CD4-positive, alpha-beta memory T cell (primary cell): ENCODE measurements at regions not wholly inside any gene's neighbourhood (a gene's known extent, or its start where the extent isn't known, plus 50 kb on each side); places are given as distances from the start of the nearest gene placed in this dataset.

Experiments used
- CTCF ChIA-PET: fragments of 350-600 bp; sonication (Branson Sonifier 250); formaldehyde crosslinking; loops from one replicate; lab custom pipeline; 2021; ENCODE audit warnings: inconsistent platforms; ENCODE audit not compliant: partially characterized antibody; lab: Charles Lee
- POLR2A ChIA-PET: fragments of 350-600 bp; sonication (Branson Sonifier 250); formaldehyde crosslinking; loops from one replicate; lab custom pipeline; 2021; ENCODE audit not compliant: partially characterized antibody; lab: Charles Lee
- DNase-seq, 5 donors: peaks; one replicate each; pipeline versions ENCODE4 v3.0.0 to v3.0.0-alpha.2; 2020 to 2022; ENCODE audit warnings: mixed read lengths in 1 of 5
- H3K27ac ChIP-seq: one replicate; pipeline ENCODE4 v1.7.0; 2013; ENCODE audit warnings: low read depth, low read length
- H3K27me3 ChIP-seq: 2 replicates; pipeline ENCODE4 v1.7.0; 2013; ENCODE audit warnings: mild to moderate bottlenecking, low read length, moderate library complexity; ENCODE audit not compliant: insufficient read depth
- H3K36me3 ChIP-seq: 2 replicates; pipeline ENCODE4 v1.7.0; 2013; ENCODE audit warnings: mild to moderate bottlenecking, low read length, moderate library complexity; ENCODE audit not compliant: insufficient read depth
- H3K4me1 ChIP-seq: 2 replicates; pipeline ENCODE4 v1.7.0; 2013; ENCODE audit warnings: mild to moderate bottlenecking, low read length, moderate library complexity; ENCODE audit not compliant: insufficient read depth
- H3K4me3 ChIP-seq, 2 donors: one replicate each; pipeline ENCODE4 v1.7.0; 2013; ENCODE audit warnings: low read length in 2 of 2, mild to moderate bottlenecking in 1 of 2
- H3K9me3 ChIP-seq, 2 donors: one replicate each; pipeline ENCODE4 v1.7.0; 2013; ENCODE audit warnings: low read length in 2 of 2, control low read depth in 1 of 2; ENCODE audit not compliant: control insufficient read depth in 1 of 2
- H3K27ac Mint-ChIP-seq, 7 donors: one replicate each; pipeline ENCODE4 v1.8.0; 2020 to 2021; ENCODE audit warnings: mixed read lengths in 7 of 7, mild to moderate bottlenecking in 6 of 7, inconsistent platforms in 3 of 7, moderate library complexity in 3 of 7
- H3K27me3 Mint-ChIP-seq, 2 donors: one replicate each; pipeline ENCODE4 v1.8.0; 2020 to 2021; ENCODE audit warnings: mixed read lengths in 2 of 2
- H3K36me3 Mint-ChIP-seq, 2 donors: one replicate each; pipeline ENCODE4 v1.8.0; 2020 to 2021; ENCODE audit warnings: mixed read lengths in 2 of 2, inconsistent platforms in 1 of 2, mild to moderate bottlenecking in 1 of 2
- H3K4me1 Mint-ChIP-seq, 4 donors: one replicate each; pipeline ENCODE4 v1.8.0; 2020 to 2021; ENCODE audit warnings: mixed read lengths in 4 of 4, mild to moderate bottlenecking in 1 of 4
- H3K4me3 Mint-ChIP-seq, 8 donors: one replicate each; pipeline ENCODE4 v1.8.0; 2020 to 2021; ENCODE audit warnings: mixed read lengths in 8 of 8, mild to moderate bottlenecking in 7 of 8, moderate library complexity in 6 of 8, inconsistent platforms in 3 of 8
- H3K9me3 Mint-ChIP-seq, 8 donors: one replicate each; pipeline ENCODE4 v1.8.0; 2020 to 2021; ENCODE audit warnings: mixed read lengths in 8 of 8, mild to moderate bottlenecking in 5 of 8, inconsistent platforms in 3 of 8, moderate library complexity in 1 of 8
- intact Hi-C: fragments of 100-400 bp; cut with micrococcal nuclease; formaldehyde crosslinking; loops from one replicate; pipeline ENCODE4 v1.15.1; 2023

DNA sequence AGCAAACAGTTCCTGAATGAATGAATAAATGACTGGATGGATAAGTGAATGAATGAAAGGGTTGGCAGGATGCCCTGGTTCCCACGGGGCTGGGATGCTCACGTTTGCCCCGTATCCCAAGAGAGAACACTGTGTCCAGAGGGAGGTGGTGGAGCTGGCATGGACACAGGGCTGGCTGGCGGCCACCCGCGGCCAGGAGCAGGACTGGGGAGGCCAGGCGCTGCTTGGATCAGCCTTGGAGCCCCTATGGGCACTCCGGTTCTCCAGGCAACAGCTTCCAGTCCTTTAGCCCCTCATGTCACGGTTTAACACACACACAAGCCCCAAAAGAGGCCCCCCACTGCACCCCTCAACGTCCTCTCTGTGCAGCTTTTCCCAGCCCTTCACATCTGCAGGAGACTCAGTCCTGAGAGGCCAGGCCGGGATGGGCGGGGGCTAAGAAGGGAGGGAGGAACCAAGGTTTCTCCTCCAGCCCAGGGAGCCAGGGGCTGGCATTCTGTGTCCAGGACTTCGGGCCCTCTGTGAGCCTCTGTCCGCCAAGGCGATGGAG, 86.0 kb upstream of the ALDH1L1 start:
- intact Hi-C loops: no loop called here
- no peak for DNase-seq
- Histone ChIP-seq H3K4me1 (no peaks in the 10 kb centered on the region), H3K27ac (no peak overlapping the region), H3K4me3 (no peak overlapping the region), H3K36me3 (no peaks in the 10 kb centered on the region), H3K9me3 (no peaks in the 10 kb centered on the region), H3K27me3 (no peaks in the 10 kb centered on the region)
- peaks cover 10 to 19% of the 10 kb centered on the region in 2 donors for H3K27me3 Mint-ChIP-seq
- peaks cover 0 to 8% (median 1%) of the 10 kb centered on the region in 4 donors for H3K4me1 Mint-ChIP-seq
- POLR2A ChIA-PET: no interaction called here
- H3K36me3 Mint-ChIP-seq: no peaks in the 10 kb centered on the region
- no peak overlapping the region for H3K4me3 Mint-ChIP-seq
- H3K27ac Mint-ChIP-seq: no peak overlapping the region
- peaks cover 0 to 2% (median 0%) of the 10 kb centered on the region in 8 donors for H3K9me3 Mint-ChIP-seq
- CTCF ChIA-PET: no interaction called here

- Histone ChIP-seq H3K9me3 (no peaks in the 10 kb centered on the region), H3K27ac (no peak overlapping the region), H3K4me3 (no peak overlapping the region), H3K27me3 (no peaks in the 10 kb centered on the region), H3K36me3 (no peaks in the 10 kb centered on the region), H3K4me1 (no peaks in the 10 kb centered on the region)
- Mint-ChIP-seq H3K9me3 (peaks cover 0 to 2% (median 0%) of the 10 kb centered on the region in 8 donors), H3K36me3 (no peaks in the 10 kb centered on the region), H3K4me1 (peaks cover 0 to 8% (median 1%) of the 10 kb centered on the region in 4 donors), H3K27me3 (peaks cover 11 to 21% of the 10 kb centered on the region in 2 donors), H3K27ac (no peak overlapping the region), H3K4me3 (no peak overlapping the region)
- ChIA-PET POLR2A (no interaction called here), CTCF (no interaction called here)
- intact Hi-C loops: no loop called here
- no peak for DNase-seq
Measured at GRCh38 chr3:126264952-126265351, 84.6 kb upstream of the ALDH1L1 start.

- H3K36me3 ChIP-seq: no peaks in the 10 kb centered on the region
- H3K4me1 Mint-ChIP-seq: peaks cover 0 to 8% (median 1%) of the 10 kb centered on the region in 4 donors
- no peak overlapping the region for H3K4me3 ChIP-seq
- no peaks in the 10 kb centered on the region for H3K27me3 ChIP-seq
- no peak for DNase-seq
- peaks cover 11 to 20% of the 10 kb centered on the region in 2 donors for H3K27me3 Mint-ChIP-seq
- H3K9me3 Mint-ChIP-seq: peaks cover 0 to 2% (median 0%) of the 10 kb centered on the region in 8 donors
- H3K4me1 ChIP-seq: no peaks in the 10 kb centered on the region
- no peak overlapping the region for H3K27ac Mint-ChIP-seq
- H3K27ac ChIP-seq: no peak overlapping the region
- H3K4me3 Mint-ChIP-seq: no peak overlapping the region
- ChIA-PET CTCF (no interaction called here), POLR2A (no interaction called here)
- H3K9me3 ChIP-seq: no peaks in the 10 kb centered on the region
- H3K36me3 Mint-ChIP-seq: no peaks in the 10 kb centered on the region
- intact Hi-C loops: no loop called here
Measured at GRCh38 chr3:126264381-126264780, 84.0 kb upstream of the ALDH1L1 start.

- Mint-ChIP-seq H3K27me3 (peaks cover 11 to 16% of the 10 kb centered on the region in 2 donors), H3K36me3 (no peaks in the 10 kb centered on the region)
- POLR2A ChIA-PET: no interaction called here
Measured at GRCh38 chr3:126263971-126264370, 83.6 kb upstream of the ALDH1L1 start.

GRCh38 chr3:126263539-126263938, 83.2 kb upstream of the ALDH1L1 start:
- intact Hi-C loops: no loop called here
- no peaks in the 10 kb centered on the region for H3K27me3 ChIP-seq
- no peaks in the 10 kb centered on the region for H3K9me3 ChIP-seq
- H3K36me3 ChIP-seq: no peaks in the 10 kb centered on the region
- no peak for DNase-seq
- H3K4me3 ChIP-seq: no peak overlapping the region
- ChIA-PET CTCF (no interaction called here), POLR2A (no interaction called here)
- no peak overlapping the region for H3K4me3 Mint-ChIP-seq
- peaks cover 0 to 2% (median 0%) of the 10 kb centered on the region in 8 donors for H3K9me3 Mint-ChIP-seq
- no peaks in the 10 kb centered on the region for H3K36me3 Mint-ChIP-seq
- H3K27ac Mint-ChIP-seq: no peak overlapping the region
- no peaks in the 10 kb centered on the region for H3K4me1 ChIP-seq
- no peak overlapping the region for H3K27ac ChIP-seq
- peaks cover 11 to 15% of the 10 kb centered on the region in 2 donors for H3K27me3 Mint-ChIP-seq
- H3K4me1 Mint-ChIP-seq: peaks cover 0 to 8% (median 1%) of the 10 kb centered on the region in 4 donors

More at GRCh38 chr3:126263971-126264370, 83.6 kb upstream of the ALDH1L1 start:
- Mint-ChIP-seq H3K4me3 (no peak overlapping the region), H3K27ac (no peak overlapping the region), H3K9me3 (peaks cover 0 to 2% (median 0%) of the 10 kb centered on the region in 8 donors), H3K4me1 (peaks cover 0 to 8% (median 1%) of the 10 kb centered on the region in 4 donors)
- intact Hi-C loops: no loop called here
- Histone ChIP-seq H3K4me3 (no peak overlapping the region), H3K27ac (no peak overlapping the region), H3K4me1 (no peaks in the 10 kb centered on the region), H3K27me3 (no peaks in the 10 kb centered on the region), H3K36me3 (no peaks in the 10 kb centered on the region), H3K9me3 (no peaks in the 10 kb centered on the region)
- CTCF ChIA-PET: no interaction called here
- DNase-seq: no peak

- no peak overlapping the region for H3K27ac ChIP-seq
- peaks cover 0 to 2% (median 0%) of the 10 kb centered on the region in 8 donors for H3K9me3 Mint-ChIP-seq
- CTCF ChIA-PET: no interaction called here
Measured at GRCh38 chr3:126262227-126262626, 81.8 kb upstream of the ALDH1L1 start.

GRCh38 chr3:126261037-126261436, 80.7 kb upstream of the ALDH1L1 start:
- Histone ChIP-seq H3K4me3 (no peak overlapping the region), H3K36me3 (no peaks in the 10 kb centered on the region), H3K9me3 (no peaks in the 10 kb centered on the region), H3K27ac (no peak overlapping the region), H3K4me1 (no peaks in the 10 kb centered on the region), H3K27me3 (no peaks in the 10 kb centered on the region)
- ChIA-PET CTCF (no interaction called here), POLR2A (no interaction called here)
- Mint-ChIP-seq H3K9me3 (peaks cover 0 to 2% (median 0%) of the 10 kb centered on the region in 8 donors), H3K27me3 (peaks cover 5 to 17% of the 10 kb centered on the region in 2 donors), H3K4me3 (no peak overlapping the region), H3K27ac (no peak overlapping the region), H3K4me1 (no peaks in the 10 kb centered on the region), H3K36me3 (no peaks in the 10 kb centered on the region)
- intact Hi-C loops: no loop called here
- DNase-seq: no peak

More at GRCh38 chr3:126262227-126262626, 81.8 kb upstream of the ALDH1L1 start:
- Histone ChIP-seq H3K9me3 (no peaks in the 10 kb centered on the region), H3K36me3 (no peaks in the 10 kb centered on the region), H3K4me3 (no peak overlapping the region), H3K27me3 (no peaks in the 10 kb centered on the region), H3K4me1 (no peaks in the 10 kb centered on the region)
- no peaks in the 10 kb centered on the region for H3K36me3 Mint-ChIP-seq
- intact Hi-C loops: no loop called here
- no peak overlapping the region for H3K27ac Mint-ChIP-seq
- POLR2A ChIA-PET: no interaction called here
- peaks cover 6 to 15% of the 10 kb centered on the region in 2 donors for H3K27me3 Mint-ChIP-seq
- no peak overlapping the region for H3K4me3 Mint-ChIP-seq
- no peak for DNase-seq
- peaks cover 0 to 2% (median 0%) of the 10 kb centered on the region in 4 donors for H3K4me1 Mint-ChIP-seq
